Subcutaneous abdominal adipose tissue (tissue), 5 donors: ENCODE measurements at regions not wholly inside any gene's neighbourhood (a gene's known extent, or its start where the extent isn't known, plus 50 kb on each side); places are given as distances from the start of the nearest gene placed in this dataset.
"Not testable (repeated sequence)": the region's sequence is repeated elsewhere in the genome, so short reads cannot be mapped to it uniquely, and the experiment has no call there.

ENCODE experiments used
- H3K27ac ChIP-seq: one replicate; pipeline ENCODE4 v1.7.0; 2013; ENCODE audit warnings: low read depth, mild to moderate bottlenecking, inconsistent platforms, low read length, moderate library complexity
- H3K27me3 ChIP-seq, 5 donors: one replicate each; pipeline ENCODE4 v1.7.0; 2013; ENCODE audit warnings: low read length in 5 of 5, inconsistent platforms in 1 of 5; ENCODE audit not compliant: control insufficient read depth in 5 of 5, insufficient read depth in 4 of 5
- H3K36me3 ChIP-seq, 5 donors: one replicate each; pipeline ENCODE4 v1.7.0; 2013; ENCODE audit warnings: low read length in 5 of 5; ENCODE audit not compliant: control insufficient read depth in 5 of 5, insufficient read depth in 5 of 5
- H3K4me1 ChIP-seq, 5 donors: one replicate each; pipeline ENCODE4 v1.7.0; 2013; ENCODE audit warnings: low read length in 5 of 5, mild to moderate bottlenecking in 3 of 5, moderate library complexity in 1 of 5; ENCODE audit not compliant: control insufficient read depth in 5 of 5, insufficient read depth in 5 of 5
- H3K4me3 ChIP-seq, 5 donors: one replicate each; pipeline ENCODE4 v1.7.0; 2013; ENCODE audit warnings: low read length in 5 of 5, low read depth in 1 of 5
- H3K9ac ChIP-seq, 5 donors: one replicate each; pipeline ENCODE4 v1.7.0; 2013; ENCODE audit warnings: low read length in 5 of 5, mild to moderate bottlenecking in 4 of 5, moderate library complexity in 3 of 5
- H3K9me3 ChIP-seq, 5 donors: one replicate each; pipeline ENCODE4 v1.7.0; 2013; ENCODE audit warnings: low read length in 5 of 5; ENCODE audit not compliant: control insufficient read depth in 5 of 5
- donor health status: healthy.
- donor health status: healthy.
- donor health status: healthy.
- donor health status: healthy.
- donor health status: healthy.

GRCh38 chr1:221035662-221036153, 156.5 kb downstream of the HLX start:
- Histone ChIP-seq H3K27ac (no peak overlapping the region), H3K4me3 (no peak overlapping the region), H3K9ac (no peak overlapping the region), H3K4me1 (peaks cover 0 to 4% (median 0%) of the 10 kb centered on the region in 5 donors), H3K9me3 (no peaks in the 10 kb centered on the region), H3K27me3 (no peaks in the 10 kb centered on the region), H3K36me3 (no peaks in the 10 kb centered on the region)

GRCh38 chr1:221039616-221040015, 160.4 kb downstream of the HLX start:
- H3K27ac ChIP-seq = no peak overlapping the region

GRCh38 chr1:221040101-221040500, 160.9 kb downstream of the HLX start:
- peaks cover 0 to 4% (median 0%) of the 10 kb centered on the region in 5 donors for H3K4me1 ChIP-seq
- H3K27ac ChIP-seq = no peak overlapping the region
- no peaks in the 10 kb centered on the region for H3K9me3 ChIP-seq
- H3K36me3 ChIP-seq = no peaks in the 10 kb centered on the region
- H3K4me3 ChIP-seq = no peak overlapping the region
- no peaks in the 10 kb centered on the region for H3K27me3 ChIP-seq
- no peak overlapping the region for H3K9ac ChIP-seq

More at GRCh38 chr1:221039616-221040015, 160.4 kb downstream of the HLX start:
- Histone ChIP-seq H3K4me1 (peaks cover 0 to 4% (median 0%) of the 10 kb centered on the region in 5 donors), H3K4me3 (no peak overlapping the region), H3K36me3 (no peaks in the 10 kb centered on the region), H3K9me3 (no peaks in the 10 kb centered on the region), H3K27me3 (no peaks in the 10 kb centered on the region), H3K9ac (no peak overlapping the region)

DNA sequence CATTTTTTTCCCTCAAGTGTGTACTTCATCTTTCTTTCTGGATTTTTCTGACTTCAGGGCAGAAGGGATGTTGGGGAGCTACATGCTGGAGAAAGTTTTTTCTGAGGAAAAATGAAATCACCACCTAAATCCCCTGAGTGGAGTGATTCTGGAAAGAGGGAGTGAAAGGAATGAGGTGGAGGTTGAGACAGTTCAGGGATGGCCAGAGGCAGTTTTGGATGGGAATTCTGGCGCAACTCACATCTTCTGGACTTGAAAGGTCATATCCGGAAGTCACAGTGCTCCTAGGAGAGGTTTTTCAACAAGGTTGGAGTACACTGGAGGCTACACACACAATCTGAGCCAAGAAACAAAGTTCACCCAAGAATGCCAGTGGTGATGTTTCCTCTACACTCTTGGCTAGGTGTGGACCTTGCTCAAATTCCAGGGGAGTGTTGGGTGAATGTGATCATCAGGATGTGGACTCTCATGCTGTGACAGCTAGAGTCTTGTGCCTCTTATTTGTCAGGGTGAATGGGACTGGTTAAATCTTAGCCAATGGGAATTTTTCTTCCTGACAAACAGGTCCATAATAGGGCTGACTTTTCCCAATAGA, 161.5 kb downstream of the HLX start:
- H3K27me3 ChIP-seq = no peaks in the 10 kb centered on the region
- H3K27ac ChIP-seq = no peak overlapping the region
- peaks cover 0 to 4% (median 0%) of the 10 kb centered on the region in 5 donors for H3K4me1 ChIP-seq
- H3K9me3 ChIP-seq = no peaks in the 10 kb centered on the region
- no peak overlapping the region for H3K9ac ChIP-seq
- no peak overlapping the region for H3K4me3 ChIP-seq
- no peaks in the 10 kb centered on the region for H3K36me3 ChIP-seq

DNA sequence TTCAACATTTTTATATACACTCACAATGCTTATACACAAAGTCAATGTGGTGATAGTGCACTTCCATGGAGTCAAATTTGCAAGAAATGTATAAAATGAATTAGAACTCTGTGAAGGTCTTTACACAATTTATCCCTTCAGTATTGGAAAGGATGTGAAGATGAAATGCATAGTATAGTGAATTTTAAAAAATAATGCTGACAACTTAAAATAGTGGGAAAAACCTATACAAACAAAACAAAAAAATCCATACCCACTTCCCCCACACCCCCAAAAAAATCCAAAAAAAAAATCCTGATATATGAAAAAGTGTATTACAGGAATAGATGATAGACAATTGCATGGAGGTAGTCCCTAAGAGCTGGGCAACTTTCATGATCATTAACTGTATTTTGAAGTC, 165.3 kb downstream of the HLX start:
- no peak overlapping the region for H3K9ac ChIP-seq
- H3K36me3 ChIP-seq = no peaks in the 10 kb centered on the region
- H3K4me1 ChIP-seq = peaks cover 0 to 17% (median 0%) of the 10 kb centered on the region in 5 donors
- H3K27me3 ChIP-seq = no peaks in the 10 kb centered on the region
- H3K27ac ChIP-seq = no peak overlapping the region
- H3K9me3 ChIP-seq = no peaks in the 10 kb centered on the region
- H3K4me3 ChIP-seq = no peak overlapping the region

- no peak overlapping the region for H3K9ac ChIP-seq
- H3K36me3 ChIP-seq = no peaks in the 10 kb centered on the region
- H3K27ac ChIP-seq = no peak overlapping the region
- peaks cover 0 to 3% (median 0%) of the 10 kb centered on the region in 5 donors for H3K9me3 ChIP-seq
- H3K4me1 ChIP-seq = peaks cover 0 to 17% (median 0%) of the 10 kb centered on the region in 5 donors
- H3K4me3 ChIP-seq = no peak overlapping the region
- no peaks in the 10 kb centered on the region for H3K27me3 ChIP-seq
Measured at GRCh38 chr1:221045151-221045550, 165.9 kb downstream of the HLX start.

GRCh38 chr1:221045842-221046831, 166.9 kb downstream of the HLX start:
- Histone ChIP-seq H3K9ac (no peak overlapping the region), H3K27me3 (no peaks in the 10 kb centered on the region), H3K9me3 (peaks cover 0 to 4% (median 0%) of the 10 kb centered on the region in 5 donors), H3K36me3 (no peaks in the 10 kb centered on the region), H3K4me1 (peaks cover 0 to 17% (median 0%) of the 10 kb centered on the region in 5 donors), H3K27ac (no peak overlapping the region), H3K4me3 (no peak overlapping the region)

DNA sequence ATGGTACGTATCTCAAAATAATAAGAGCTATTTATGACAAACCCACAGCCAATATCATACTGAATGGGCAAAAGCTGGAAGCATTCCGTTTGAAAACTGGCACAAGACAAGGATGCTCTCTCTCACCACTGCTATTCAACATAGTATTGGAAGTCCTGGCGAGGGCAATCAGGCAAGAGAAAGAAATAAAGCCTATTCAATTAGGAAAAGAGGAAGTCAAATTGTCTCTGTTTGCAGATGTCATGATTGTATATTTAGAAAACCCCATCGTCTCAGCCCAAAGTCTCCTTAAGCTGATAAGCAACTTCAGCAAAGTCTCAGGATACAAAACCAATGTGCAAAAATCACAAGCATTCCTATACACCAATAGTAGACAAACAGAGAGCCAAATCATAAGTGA, 172.1 kb downstream of the HLX start:
- H3K9ac ChIP-seq, H3K4me3 ChIP-seq, H3K9me3 ChIP-seq, H3K27me3 ChIP-seq, H3K27ac ChIP-seq, H3K36me3 ChIP-seq: not testable (repeated sequence)
- peaks cover 0 to 17% (median 0%) of the 10 kb centered on the region in 5 donors for H3K4me1 ChIP-seq

GRCh38 chr1:221053889-221054288, 174.6 kb downstream of the HLX start:
- no peak overlapping the region for H3K27ac ChIP-seq
- H3K4me3 ChIP-seq = no peak overlapping the region
- H3K36me3 ChIP-seq = no peaks in the 10 kb centered on the region
- peaks cover 0 to 4% (median 0%) of the 10 kb centered on the region in 5 donors for H3K9me3 ChIP-seq
- H3K9ac ChIP-seq = no peak overlapping the region
- no peaks in the 10 kb centered on the region for H3K4me1 ChIP-seq
- no peaks in the 10 kb centered on the region for H3K27me3 ChIP-seq

GRCh38 chr1:221059506-221059905, 180.3 kb downstream of the HLX start:
- H3K4me1 ChIP-seq = no peaks in the 10 kb centered on the region
- H3K9ac ChIP-seq = no peak overlapping the region
- no peaks in the 10 kb centered on the region for H3K27me3 ChIP-seq
- no peak overlapping the region for H3K4me3 ChIP-seq
- H3K36me3 ChIP-seq = no peaks in the 10 kb centered on the region
- H3K9me3 ChIP-seq = no peaks in the 10 kb centered on the region
- no peak overlapping the region for H3K27ac ChIP-seq
